ENCODE measurements at regions not wholly inside any gene's neighbourhood (a gene's known extent, or its start where the extent isn't known, plus 50 kb on each side); places are given as distances from the start of the nearest gene placed in this dataset.

DNA sequence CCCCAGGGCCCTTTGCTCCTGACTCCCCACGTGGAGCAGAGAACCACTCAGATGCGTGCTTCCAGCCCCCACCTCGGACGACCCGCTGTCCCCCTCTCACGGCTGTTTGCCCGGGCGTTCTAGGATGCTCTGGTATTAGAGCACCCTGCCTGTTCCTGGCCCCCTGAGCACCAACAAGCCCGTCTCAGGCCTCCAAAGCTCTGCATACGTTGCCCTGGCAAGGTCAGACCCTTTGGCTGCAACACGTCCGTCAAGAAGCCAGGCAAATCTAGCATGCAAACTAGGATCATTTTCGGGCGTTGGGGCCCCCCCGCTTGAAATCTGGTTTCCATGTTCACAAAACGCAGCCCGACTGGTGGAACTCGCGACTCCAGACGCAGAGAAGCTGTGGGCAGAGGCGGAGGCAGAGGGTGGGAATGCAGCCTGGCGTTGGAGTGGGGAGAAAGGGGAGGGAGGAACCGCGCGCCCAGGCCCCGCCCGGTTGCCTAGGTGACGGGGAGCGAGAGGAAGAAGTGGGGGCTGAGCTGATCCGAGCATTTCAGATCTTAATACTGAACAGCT is 86.2 kb upstream of the PIAS1 start:
- peak overlapping the region; percentile 97 for H2AFZ ChIP-seq (ENCODE audit: low read length)
- peak overlapping the region; percentile 81 for H3K4me2 ChIP-seq (ENCODE audit: low read length)
- no peaks in the 10 kb centered on the region for H3K9me3 ChIP-seq (ENCODE audit: low read length)
- no peaks in the 10 kb centered on the region for H3K79me2 ChIP-seq (ENCODE audit: insufficient read depth, low read length)
- no peaks in the 10 kb centered on the region for H3F3A ChIP-seq (ENCODE audit: insufficient read depth, low read length)
- no peaks in the 10 kb centered on the region for H3K9me2 ChIP-seq (ENCODE audit: low read depth, low read length)
- peak overlapping the region; percentile 6 for H3K27ac ChIP-seq (ENCODE audit: low read depth, low read length, poor library complexity, severe bottlenecking)
- H3K36me3 ChIP-seq (ENCODE audit: insufficient read depth, low read length): no peaks in the 10 kb centered on the region
- H3K27me3 ChIP-seq (ENCODE audit: insufficient read depth, low read length): no peaks in the 10 kb centered on the region
- peak overlapping the region; percentile 58; the same call in 1 of the 2 replicates for H3K9ac ChIP-seq (ENCODE audit: low read length)
- H3K4me1 ChIP-seq (ENCODE audit: insufficient read depth, low read length, severe bottlenecking): peaks cover 18% of the 10 kb centered on the region
- no peak for TF ChIP-seq EZH2 (IDR thresholded peaks at IDR 0.05; ENCODE audit: borderline replicate concordance, low read length)
- TF ChIP-seq, protein P1, sequence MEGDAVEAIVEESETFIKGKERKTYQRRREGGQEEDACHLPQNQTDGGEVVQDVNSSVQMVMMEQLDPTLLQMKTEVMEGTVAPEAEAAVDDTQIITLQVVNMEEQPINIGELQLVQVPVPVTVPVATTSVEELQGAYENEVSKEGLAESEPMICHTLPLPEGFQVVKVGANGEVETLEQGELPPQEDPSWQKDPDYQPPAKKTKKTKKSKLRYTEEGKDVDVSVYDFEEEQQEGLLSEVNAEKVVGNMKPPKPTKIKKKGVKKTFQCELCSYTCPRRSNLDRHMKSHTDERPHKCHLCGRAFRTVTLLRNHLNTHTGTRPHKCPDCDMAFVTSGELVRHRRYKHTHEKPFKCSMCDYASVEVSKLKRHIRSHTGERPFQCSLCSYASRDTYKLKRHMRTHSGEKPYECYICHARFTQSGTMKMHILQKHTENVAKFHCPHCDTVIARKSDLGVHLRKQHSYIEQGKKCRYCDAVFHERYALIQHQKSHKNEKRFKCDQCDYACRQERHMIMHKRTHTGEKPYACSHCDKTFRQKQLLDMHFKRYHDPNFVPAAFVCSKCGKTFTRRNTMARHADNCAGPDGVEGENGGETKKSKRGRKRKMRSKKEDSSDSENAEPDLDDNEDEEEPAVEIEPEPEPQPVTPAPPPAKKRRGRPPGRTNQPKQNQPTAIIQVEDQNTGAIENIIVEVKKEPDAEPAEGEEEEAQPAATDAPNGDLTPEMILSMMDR (IDR thresholded peaks at IDR 0.05; ENCODE audit: low read length): no peak
- H3K4me3 ChIP-seq (ENCODE audit: low read depth, low read length, poor library complexity, severe bottlenecking): peak overlapping the region; percentile 67
- H4K20me1 ChIP-seq (ENCODE audit: insufficient read depth, low read length): no peaks in the 10 kb centered on the region

DNA sequence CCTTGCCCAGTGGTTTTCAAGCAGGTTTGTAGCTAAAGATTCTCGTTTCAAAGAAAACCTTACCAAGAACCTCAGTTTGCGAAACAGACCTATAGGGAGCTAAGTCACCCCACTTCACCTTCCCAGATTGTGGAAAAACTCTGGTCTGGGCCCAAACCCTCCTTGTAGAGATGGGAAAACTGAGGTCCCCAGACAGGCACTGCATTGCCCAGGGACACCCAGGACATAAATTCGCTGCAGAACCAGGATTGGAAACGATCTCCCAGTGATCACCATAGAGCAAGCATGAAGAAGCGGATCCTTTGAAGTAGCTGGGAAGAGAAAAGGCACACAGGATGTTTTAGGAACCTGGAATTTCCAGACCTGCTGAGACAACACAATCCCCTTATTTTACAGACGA is 85.6 kb upstream of the PIAS1 start:
- H2AFZ ChIP-seq (ENCODE audit: low read length): peak overlapping the region; percentile 97; the same call in 1 of the 2 replicates
- H3F3A ChIP-seq (ENCODE audit: insufficient read depth, low read length): no peaks in the 10 kb centered on the region
- no peaks in the 10 kb centered on the region for H3K9me3 ChIP-seq (ENCODE audit: low read length)
- H3K4me2 ChIP-seq (ENCODE audit: low read length): peak overlapping the region; percentile 81
- no peaks in the 10 kb centered on the region for H3K36me3 ChIP-seq (ENCODE audit: insufficient read depth, low read length)
- no peaks in the 10 kb centered on the region for H3K27me3 ChIP-seq (ENCODE audit: insufficient read depth, low read length)
- peak overlapping the region; percentile 67 for H3K4me3 ChIP-seq (ENCODE audit: low read depth, low read length, poor library complexity, severe bottlenecking)
- no peaks in the 10 kb centered on the region for H4K20me1 ChIP-seq (ENCODE audit: insufficient read depth, low read length)
- TF ChIP-seq, protein P1 (IDR thresholded peaks at IDR 0.05; ENCODE audit: low read length): no peak
- no peak for TF ChIP-seq EZH2 (IDR thresholded peaks at IDR 0.05; ENCODE audit: borderline replicate concordance, low read length)
- H3K27ac ChIP-seq (ENCODE audit: low read depth, low read length, poor library complexity, severe bottlenecking): peak overlapping the region; percentile 6
- H3K79me2 ChIP-seq (ENCODE audit: insufficient read depth, low read length): no peaks in the 10 kb centered on the region
- peak overlapping the region; percentile 58; the same call in 1 of the 2 replicates for H3K9ac ChIP-seq (ENCODE audit: low read length)
- H3K4me1 ChIP-seq (ENCODE audit: insufficient read depth, low read length, severe bottlenecking): peaks cover 18% of the 10 kb centered on the region
- no peaks in the 10 kb centered on the region for H3K9me2 ChIP-seq (ENCODE audit: low read depth, low read length)

DNA sequence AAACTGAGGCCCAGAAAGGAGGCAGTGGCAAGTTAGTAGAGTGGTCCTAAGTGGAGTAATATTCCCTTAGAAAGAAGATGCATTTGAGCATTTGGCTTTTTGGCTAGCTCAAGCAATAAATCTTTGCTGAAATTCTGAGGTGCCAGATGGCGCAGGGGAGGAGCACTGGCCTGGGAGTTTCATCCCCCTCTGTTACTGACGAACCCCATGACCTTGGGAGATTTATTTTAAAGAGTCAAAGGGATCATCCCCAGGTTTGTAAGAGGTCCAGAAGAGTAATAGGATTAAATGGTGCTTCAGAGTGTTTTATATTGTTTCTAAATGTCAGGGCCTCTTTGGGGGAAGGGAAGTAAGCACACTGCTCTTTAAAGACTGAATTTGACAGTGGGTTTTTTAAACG is 85.1 kb upstream of the PIAS1 start:
- H4K20me1 ChIP-seq (ENCODE audit: insufficient read depth, low read length): no peaks in the 10 kb centered on the region
- TF ChIP-seq, protein P1 (IDR thresholded peaks at IDR 0.05; ENCODE audit: low read length): no peak
- TF ChIP-seq EZH2 (IDR thresholded peaks at IDR 0.05; ENCODE audit: borderline replicate concordance, low read length): no peak
- peak overlapping the region; percentile 67 for H3K4me3 ChIP-seq (ENCODE audit: low read depth, low read length, poor library complexity, severe bottlenecking)
- H3K79me2 ChIP-seq (ENCODE audit: insufficient read depth, low read length): no peaks in the 10 kb centered on the region
- H2AFZ ChIP-seq (ENCODE audit: low read length): peak overlapping the region; percentile 97; the same call in 1 of the 2 replicates
- no peaks in the 10 kb centered on the region for H3K9me3 ChIP-seq (ENCODE audit: low read length)
- no peak overlapping the region for H3K27ac ChIP-seq (ENCODE audit: low read depth, low read length, poor library complexity, severe bottlenecking)
- no peaks in the 10 kb centered on the region for H3F3A ChIP-seq (ENCODE audit: insufficient read depth, low read length)
- H3K4me2 ChIP-seq (ENCODE audit: low read length): peak overlapping the region; percentile 81; the same call in 1 of the 2 replicates
- peak overlapping the region; percentile 58; the same call in 1 of the 2 replicates for H3K9ac ChIP-seq (ENCODE audit: low read length)
- peaks cover 18% of the 10 kb centered on the region for H3K4me1 ChIP-seq (ENCODE audit: insufficient read depth, low read length, severe bottlenecking)
- H3K27me3 ChIP-seq (ENCODE audit: insufficient read depth, low read length): no peaks in the 10 kb centered on the region
- no peaks in the 10 kb centered on the region for H3K9me2 ChIP-seq (ENCODE audit: low read depth, low read length)
- H3K36me3 ChIP-seq (ENCODE audit: insufficient read depth, low read length): no peaks in the 10 kb centered on the region
